Endothelial cell (in vitro differentiated cells): ENCODE measurements at regions not wholly inside any gene's neighbourhood (a gene's known extent, or its start where the extent isn't known, plus 50 kb on each side); places are given as distances from the start of the nearest gene placed in this dataset.
"Not testable (repeated sequence)": the region's sequence is repeated elsewhere in the genome, so short reads cannot be mapped to it uniquely, and the experiment has no call there.

Source experiments
- DNase-seq: peaks from one replicate; pipeline ENCODE4 v3.0.0; 2021; ENCODE audit warnings: low spot score
- H3K27ac Mint-ChIP-seq: one replicate; pipeline ENCODE4 v1.8.0; 2021; ENCODE audit warnings: mixed read lengths, inconsistent platforms; ENCODE audit not compliant: unreplicated experiment
- H3K27me3 Mint-ChIP-seq: one replicate; pipeline ENCODE4 v1.8.0; 2021; ENCODE audit warnings: mild to moderate bottlenecking, moderate library complexity, mixed read lengths, inconsistent platforms; ENCODE audit not compliant: unreplicated experiment
- H3K36me3 Mint-ChIP-seq: one replicate; pipeline ENCODE4 v1.8.0; 2021; ENCODE audit warnings: mild to moderate bottlenecking, low read depth, mixed read lengths, inconsistent platforms; ENCODE audit not compliant: unreplicated experiment
- H3K4me1 Mint-ChIP-seq: one replicate; pipeline ENCODE4 v1.8.0; 2021; ENCODE audit warnings: mild to moderate bottlenecking, mixed read lengths, inconsistent platforms; ENCODE audit not compliant: unreplicated experiment
- H3K4me3 Mint-ChIP-seq: one replicate; pipeline ENCODE4 v1.8.0; 2021; ENCODE audit warnings: mild to moderate bottlenecking, mixed read lengths, inconsistent platforms; ENCODE audit not compliant: unreplicated experiment
- H3K9me3 Mint-ChIP-seq: one replicate; pipeline ENCODE4 v1.8.0; 2021; ENCODE audit warnings: mixed read lengths, inconsistent platforms; ENCODE audit not compliant: unreplicated experiment
- CTCF ChIP-seq: fragments of 200-600 bp; sonication (generic); IDR thresholded peaks from one replicate; pipeline ENCODE4 v1.5.0; 2021; ENCODE audit warnings: antibody characterized with exemption; ENCODE audit not compliant: unreplicated experiment

GRCh38 chr1:65564493-65564892 lies 144.0 kb downstream of the LEPR start:
- Mint-ChIP-seq H3K36me3 (peaks cover 3% of the 10 kb centered on the region), H3K4me3 (no peak overlapping the region), H3K9me3 (no peaks in the 10 kb centered on the region), H3K27ac (no peak overlapping the region), H3K4me1 (no peaks in the 10 kb centered on the region), H3K27me3 (peaks cover 2% of the 10 kb centered on the region)
- TF ChIP-seq CTCF = no peak
- DNase-seq = no peak

- H3K27me3 Mint-ChIP-seq = peaks cover 2% of the 10 kb centered on the region
- no peak overlapping the region for H3K4me3 Mint-ChIP-seq
- DNase-seq = no peak
- TF ChIP-seq CTCF = no peak
- H3K36me3 Mint-ChIP-seq = peaks cover 3% of the 10 kb centered on the region
- H3K4me1 Mint-ChIP-seq = no peaks in the 10 kb centered on the region
- no peak overlapping the region for H3K27ac Mint-ChIP-seq
- H3K9me3 Mint-ChIP-seq = no peaks in the 10 kb centered on the region
These were observed 147.8 kb downstream of the LEPR start for GRCh38 chr1:65568285-65568684.

DNA sequence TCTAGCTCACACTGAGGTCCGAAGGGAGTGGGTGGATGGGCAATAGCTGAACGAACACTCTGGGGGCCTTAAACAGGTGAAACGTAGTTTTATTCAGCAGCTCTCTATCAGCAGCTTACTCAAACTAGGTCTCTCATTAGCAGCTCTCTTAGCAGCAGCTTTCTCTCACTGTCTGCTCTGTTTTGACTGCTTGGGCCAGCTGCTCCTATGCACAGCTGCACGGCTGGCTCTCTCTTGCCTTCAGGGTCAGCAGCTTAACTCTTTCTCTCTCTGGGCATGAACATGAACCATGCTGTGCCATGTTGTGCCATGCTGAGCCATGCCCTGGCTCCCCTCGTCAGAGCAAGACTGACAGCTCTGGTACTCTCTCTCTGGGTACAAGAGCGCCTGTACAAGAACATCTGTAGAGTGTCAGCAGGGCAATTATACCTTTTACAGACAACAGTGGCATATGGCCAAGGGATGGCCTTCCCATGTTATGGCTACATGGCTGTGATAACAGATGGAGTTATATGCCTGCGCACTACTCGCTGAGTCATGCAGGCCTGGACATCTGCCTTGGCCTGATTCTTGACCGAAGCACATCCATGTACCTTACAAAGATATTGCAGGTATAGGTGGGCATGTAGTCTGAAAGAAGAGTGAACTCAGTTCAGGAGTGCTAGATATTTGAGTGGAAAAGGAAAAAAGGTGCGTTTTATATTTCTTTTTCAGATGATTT lies 152.4 kb downstream of the LEPR start:
- TF ChIP-seq CTCF = no peak
- H3K36me3 Mint-ChIP-seq = peaks cover 9% of the 10 kb centered on the region
- H3K9me3 Mint-ChIP-seq = no peaks in the 10 kb centered on the region
- H3K4me3 Mint-ChIP-seq = no peak overlapping the region
- H3K27me3 Mint-ChIP-seq = peaks cover 2% of the 10 kb centered on the region
- H3K27ac Mint-ChIP-seq = no peak overlapping the region
- DNase-seq = no peak
- no peaks in the 10 kb centered on the region for H3K4me1 Mint-ChIP-seq

- H3K36me3 Mint-ChIP-seq = peaks cover 9% of the 10 kb centered on the region
- no peak overlapping the region for H3K27ac Mint-ChIP-seq
- peaks cover 2% of the 10 kb centered on the region for H3K27me3 Mint-ChIP-seq
- no peaks in the 10 kb centered on the region for H3K4me1 Mint-ChIP-seq
- no peak for TF ChIP-seq CTCF
- DNase-seq = no peak
- no peaks in the 10 kb centered on the region for H3K9me3 Mint-ChIP-seq
- no peak overlapping the region for H3K4me3 Mint-ChIP-seq
These were observed 156.8 kb downstream of the LEPR start for GRCh38 chr1:65577278-65577677.

- not testable (repeated sequence) for H3K27me3 Mint-ChIP-seq, H3K4me3 Mint-ChIP-seq, H3K36me3 Mint-ChIP-seq, H3K9me3 Mint-ChIP-seq, H3K4me1 Mint-ChIP-seq, DNase-seq, H3K27ac Mint-ChIP-seq
These were observed 157.5 kb downstream of the LEPR start for GRCh38 chr1:65577982-65578381.
